G401 (cell line): ENCODE measurements at regions not wholly inside any gene's neighbourhood (a gene's known extent, or its start where the extent isn't known, plus 50 kb on each side); places are given as distances from the start of the nearest gene placed in this dataset.

Source experiments
- DNase-seq: peaks from one replicate; pipeline ENCODE4 v3.0.0-alpha.2; 2015; ENCODE audit warnings: low spot score
- in situ Hi-C: cut with HindIII; loops from 2 replicates; pipeline ENCODE4 v1.10.0; 2016; ENCODE audit warnings: low sequenced_read_pairs, mixed read lengths

DNA sequence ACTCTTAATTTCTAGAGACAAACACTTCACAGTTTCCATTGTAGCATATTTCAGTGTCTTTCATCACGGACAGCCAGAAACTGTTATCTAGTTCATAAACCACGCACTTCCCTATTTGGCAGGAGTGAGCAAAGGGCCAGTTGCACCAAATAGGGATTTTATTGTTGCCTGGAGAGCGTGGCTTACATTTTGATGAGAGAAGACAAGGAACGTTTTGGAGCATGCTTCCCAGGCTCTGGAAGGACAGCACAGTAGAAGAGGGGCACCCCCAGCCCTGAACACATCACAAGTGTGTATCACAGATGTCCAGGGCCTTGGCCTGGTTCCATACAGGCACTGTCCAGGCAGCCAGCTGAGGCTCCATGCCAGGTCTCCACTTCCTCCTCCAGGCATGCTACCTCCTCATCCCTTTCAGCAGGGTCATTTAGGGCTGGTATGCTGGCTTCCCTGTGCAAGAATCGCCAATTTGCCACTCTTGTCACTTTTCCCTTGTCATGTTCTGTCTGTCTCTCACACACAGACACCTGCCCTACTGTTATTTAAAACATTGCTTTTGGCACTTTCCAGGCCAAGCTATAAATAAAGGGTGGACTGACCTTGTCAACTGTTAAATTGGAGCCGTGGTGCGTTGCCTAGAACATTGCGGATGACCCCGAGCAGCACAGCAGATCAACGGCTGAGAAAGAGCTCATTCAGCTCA lies 235.0 kb upstream of the GMDS start:
- in situ Hi-C loops: no loop called here

DNA sequence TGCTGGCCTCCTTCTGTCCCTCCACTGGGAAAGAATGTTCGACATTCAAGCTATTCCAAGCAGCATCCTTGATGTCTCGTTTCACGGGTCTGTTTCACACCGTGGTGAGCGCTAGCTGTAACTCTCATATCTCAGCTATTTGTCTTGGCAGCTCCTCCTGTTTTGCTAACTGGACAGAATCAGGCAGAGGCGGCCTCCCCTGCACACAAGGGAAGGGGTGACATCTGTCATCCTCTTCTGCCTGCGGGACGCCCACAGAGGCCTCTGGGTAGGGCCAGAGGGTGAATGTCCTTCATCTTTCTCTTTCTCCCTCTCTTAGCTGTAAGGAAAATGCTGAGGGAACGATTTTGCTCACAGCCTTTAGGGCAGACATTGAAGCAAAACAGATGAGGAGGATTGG lies 232.8 kb upstream of the GMDS start:
- peak; percentile 6 for DNase-seq
- in situ Hi-C loops: no loop called here

More for the DNA sequence above, 235.0 kb upstream of the GMDS start:
- DNase-seq: peak; percentile 1

DNA sequence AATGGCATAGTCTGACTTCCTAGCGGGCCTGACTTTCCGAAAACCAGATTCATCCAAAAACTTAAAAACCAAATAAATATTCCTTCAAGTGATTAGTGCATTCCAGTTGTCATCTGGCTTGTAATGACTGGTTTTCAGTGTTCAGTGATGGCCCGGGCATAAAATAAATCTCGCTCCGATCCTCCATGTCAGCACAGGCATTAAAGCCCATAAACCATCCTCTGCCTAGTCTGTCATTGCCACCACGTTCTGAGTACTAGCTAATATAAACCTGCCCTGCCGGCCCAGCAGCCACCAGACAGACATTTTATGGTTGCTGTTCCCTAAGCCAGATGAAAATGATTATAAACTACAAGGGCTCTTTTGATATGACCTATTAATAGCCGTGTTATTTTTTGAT lies 232.3 kb upstream of the GMDS start:
- no peak for DNase-seq
- in situ Hi-C loops: no loop called here

DNA sequence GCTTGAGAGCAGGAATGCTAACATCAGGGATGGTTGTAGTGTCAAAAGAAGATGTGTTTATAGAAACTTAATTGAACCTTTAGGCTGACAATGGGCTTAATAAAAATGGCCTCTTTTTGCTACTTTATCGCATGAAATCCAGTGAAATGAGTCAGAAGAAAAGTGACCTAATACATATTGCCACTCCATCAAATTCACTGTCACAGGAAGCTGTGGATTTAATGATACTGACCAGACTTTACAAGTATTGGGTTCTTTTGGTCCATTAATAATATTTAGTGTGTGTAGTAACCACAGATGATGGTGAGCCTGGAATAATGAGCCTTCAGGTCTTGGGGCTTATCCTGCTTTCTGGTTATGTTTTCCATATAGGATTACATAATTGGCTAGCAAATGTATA lies 231.8 kb upstream of the GMDS start:
- in situ Hi-C loops: no loop called here

DNA sequence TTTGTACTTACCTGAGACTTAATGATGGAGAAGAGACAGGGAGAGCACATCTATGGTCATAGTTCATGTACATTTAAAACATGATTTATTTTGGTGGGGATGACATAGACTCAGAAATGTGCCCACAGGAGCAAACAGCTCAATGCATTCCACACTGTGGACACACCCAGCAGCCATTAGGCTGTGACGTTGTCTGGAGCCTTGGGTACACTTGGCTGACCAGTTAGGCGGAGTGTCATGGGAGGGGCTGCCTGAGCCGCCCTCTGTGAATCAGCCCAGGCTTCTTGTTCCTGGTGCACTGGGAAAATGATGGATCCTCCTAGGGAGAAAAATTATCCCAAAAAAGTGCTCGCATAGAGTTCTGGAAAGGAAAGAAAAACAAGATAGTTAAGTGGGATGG lies 231.0 kb upstream of the GMDS start:
- no peak for DNase-seq
- in situ Hi-C loops: no loop called here

More for the DNA sequence above, 231.8 kb upstream of the GMDS start:
- no peak for DNase-seq

DNA sequence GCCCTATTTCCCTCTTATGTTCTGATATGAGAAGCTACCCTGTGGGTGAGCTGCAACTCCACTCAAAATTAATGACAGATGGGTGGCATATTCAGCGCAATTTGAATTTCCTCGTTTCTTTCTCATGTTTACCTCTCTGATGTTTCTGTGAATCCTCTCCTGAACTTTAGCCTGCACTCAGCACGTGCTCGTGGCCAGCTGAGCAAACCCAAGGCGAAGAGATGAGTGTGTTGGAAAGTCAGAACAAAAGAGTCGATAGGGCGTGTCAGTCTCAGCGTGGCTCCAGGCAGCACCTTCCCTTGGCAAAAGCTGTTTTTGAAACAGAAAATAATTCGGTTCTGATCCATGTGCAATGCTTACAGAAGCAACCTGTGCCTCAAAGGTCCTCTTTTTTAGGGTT lies 226.1 kb upstream of the GMDS start:
- in situ Hi-C loops: no loop called here
- no peak for DNase-seq

DNA sequence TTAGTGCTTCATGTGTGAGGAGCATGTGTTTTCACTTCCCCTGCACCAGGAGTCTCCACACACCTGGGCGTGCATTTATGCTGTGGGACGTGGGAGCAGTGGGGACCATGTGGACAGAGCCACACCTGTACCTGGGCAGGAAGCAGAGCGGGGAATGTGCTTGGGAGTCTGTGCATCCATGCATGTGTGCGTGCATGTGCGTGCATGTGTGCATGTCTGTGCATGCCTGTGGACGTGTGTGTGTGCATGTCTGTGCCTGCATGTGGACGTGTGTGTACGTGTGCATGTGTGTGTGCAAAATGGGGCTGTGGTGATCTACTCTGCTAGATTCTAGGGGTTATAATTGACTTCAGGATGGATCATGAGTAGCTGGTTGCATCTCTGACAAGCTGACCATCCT lies 224.0 kb upstream of the GMDS start:
- DNase-seq: no peak
- in situ Hi-C loops: no loop called here

DNA sequence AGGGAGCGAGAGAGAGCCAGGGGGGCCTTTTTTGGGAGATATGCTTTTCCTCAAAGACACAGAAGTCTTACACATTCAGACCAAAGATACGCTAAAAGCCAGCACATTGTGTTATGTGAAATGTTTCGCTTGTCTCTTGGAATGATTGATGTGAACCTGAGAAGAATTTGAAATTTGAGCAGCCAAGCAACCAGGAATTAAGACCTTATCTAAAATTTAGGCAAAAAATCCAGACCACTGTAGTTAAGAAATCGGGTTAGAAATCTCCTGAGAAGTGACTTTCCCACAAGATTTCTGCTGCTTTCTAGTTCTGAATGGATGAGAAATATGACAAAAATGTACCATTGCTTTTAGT lies 223.2 kb upstream of the GMDS start:
- in situ Hi-C loops: no loop called here
- no peak for DNase-seq

- in situ Hi-C loops: no loop called here
- no peak for DNase-seq
These were observed 222.7 kb upstream of the GMDS start for GRCh38 chr6:2467929-2468600.

DNA sequence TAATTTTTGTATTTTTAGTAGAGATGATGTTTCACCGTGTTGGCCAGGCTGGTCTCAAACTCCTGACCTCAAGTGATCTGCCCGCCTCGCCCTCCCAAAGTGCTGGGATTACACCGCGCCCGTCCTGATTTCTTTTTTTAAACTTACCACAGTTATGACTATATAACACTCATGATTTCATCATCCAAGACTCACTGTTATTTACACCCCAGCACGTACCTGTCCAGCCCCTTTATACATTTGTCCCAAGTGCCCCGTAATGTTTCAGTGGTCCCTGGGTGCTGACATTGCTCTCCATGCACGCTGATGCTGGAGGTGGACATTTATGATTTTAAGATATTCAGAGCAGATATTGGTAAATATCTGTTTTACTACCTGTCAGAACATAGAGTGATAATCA lies 219.9 kb upstream of the GMDS start:
- no peak for DNase-seq
- in situ Hi-C loops: no loop called here

DNA sequence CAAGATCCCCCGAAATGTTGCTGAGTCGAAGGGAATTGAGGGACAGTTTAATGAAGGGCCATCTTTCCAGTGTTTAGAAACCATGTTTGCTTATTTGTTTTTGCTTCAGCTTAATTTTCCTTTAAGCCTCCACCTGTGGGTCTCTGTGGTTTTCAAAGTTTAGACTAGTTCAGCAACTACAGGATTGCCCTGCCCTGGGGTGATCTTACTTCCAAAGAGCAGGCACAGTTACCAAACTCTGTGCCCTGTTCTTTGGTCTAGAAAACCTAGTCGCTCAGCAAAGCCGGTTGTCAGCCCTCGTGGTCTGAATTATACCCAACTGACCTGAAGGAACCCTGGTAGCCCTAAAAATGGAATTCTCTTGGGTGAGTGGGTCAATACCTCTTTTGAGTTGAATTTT lies 219.2 kb upstream of the GMDS start:
- no peak for DNase-seq
- in situ Hi-C loops: no loop called here

GRCh38 chr6:2462831-2463230 lies 217.4 kb upstream of the GMDS start:
- in situ Hi-C loops: no loop called here
- DNase-seq: no peak

DNA sequence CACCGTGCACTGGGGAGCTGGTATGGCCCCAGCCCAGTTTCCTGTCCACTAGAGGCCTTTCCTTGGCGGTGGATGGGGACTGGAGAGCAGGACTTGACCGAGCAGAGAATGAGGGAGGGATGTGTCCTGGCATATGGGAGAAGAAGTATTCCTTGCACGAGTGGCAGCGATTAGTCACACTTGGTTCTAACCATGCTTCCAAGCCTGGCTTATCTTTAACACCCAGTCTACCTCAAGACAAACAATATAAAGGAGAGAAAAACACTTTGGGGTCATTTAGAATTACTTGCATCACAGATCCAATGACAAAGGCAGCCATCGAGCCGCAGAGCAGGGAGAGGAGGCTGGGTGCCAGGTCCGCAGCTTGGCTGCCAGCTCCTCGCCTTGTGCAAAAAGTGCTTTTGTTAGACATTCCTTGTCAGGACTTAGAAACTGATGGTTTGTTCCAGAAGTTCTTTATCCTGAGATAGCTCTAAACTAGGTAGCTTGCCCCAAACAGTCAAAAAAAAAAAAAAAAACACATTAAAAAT lies 214.9 kb upstream of the GMDS start:
- in situ Hi-C loops: no loop called here

GRCh38 chr6:2454180-2454579 lies 208.8 kb upstream of the GMDS start:
- in situ Hi-C loops: no loop called here
- DNase-seq: no peak

More for the DNA sequence above, 214.9 kb upstream of the GMDS start:
- DNase-seq: no peak

DNA sequence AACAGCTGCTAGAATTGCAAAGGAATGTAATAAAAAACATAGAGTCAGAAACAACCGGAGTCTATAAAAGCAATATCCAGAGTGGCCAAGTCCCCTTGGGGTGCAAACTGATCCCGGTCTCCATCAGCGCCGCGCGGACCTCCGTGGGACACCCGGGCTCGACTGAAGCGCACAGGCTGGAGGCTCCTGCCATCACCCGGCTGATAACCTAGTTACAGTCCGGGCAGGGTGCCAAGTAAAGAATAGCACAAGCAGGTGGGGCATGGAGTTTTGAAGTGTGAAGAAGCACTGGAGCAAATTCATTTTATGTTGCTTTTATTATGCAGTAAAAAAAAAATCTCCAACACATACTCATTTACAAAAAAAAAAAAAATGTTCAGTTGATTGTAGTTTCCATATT lies 205.1 kb upstream of the GMDS start:
- DNase-seq: peak; percentile 86
- in situ Hi-C loops: no loop called here

DNA sequence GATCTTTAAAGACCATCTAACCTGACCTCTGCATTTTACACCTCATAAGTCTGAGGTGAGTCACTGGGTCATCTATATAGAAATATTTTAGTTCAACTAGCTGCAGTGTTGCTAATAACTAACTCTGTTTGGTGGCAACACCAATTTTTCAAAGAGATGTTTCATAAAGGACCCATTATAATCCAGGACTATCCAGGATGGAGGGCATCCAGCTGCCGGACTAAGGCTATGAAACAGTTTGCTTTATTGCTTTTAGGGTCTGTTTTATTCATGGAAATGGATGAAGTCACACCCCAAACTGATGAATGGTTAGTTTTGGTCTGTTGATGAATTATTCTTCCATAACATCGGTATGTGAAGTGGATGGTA lies 204.2 kb upstream of the GMDS start:
- DNase-seq: no peak
- in situ Hi-C loops: no loop called here

DNA sequence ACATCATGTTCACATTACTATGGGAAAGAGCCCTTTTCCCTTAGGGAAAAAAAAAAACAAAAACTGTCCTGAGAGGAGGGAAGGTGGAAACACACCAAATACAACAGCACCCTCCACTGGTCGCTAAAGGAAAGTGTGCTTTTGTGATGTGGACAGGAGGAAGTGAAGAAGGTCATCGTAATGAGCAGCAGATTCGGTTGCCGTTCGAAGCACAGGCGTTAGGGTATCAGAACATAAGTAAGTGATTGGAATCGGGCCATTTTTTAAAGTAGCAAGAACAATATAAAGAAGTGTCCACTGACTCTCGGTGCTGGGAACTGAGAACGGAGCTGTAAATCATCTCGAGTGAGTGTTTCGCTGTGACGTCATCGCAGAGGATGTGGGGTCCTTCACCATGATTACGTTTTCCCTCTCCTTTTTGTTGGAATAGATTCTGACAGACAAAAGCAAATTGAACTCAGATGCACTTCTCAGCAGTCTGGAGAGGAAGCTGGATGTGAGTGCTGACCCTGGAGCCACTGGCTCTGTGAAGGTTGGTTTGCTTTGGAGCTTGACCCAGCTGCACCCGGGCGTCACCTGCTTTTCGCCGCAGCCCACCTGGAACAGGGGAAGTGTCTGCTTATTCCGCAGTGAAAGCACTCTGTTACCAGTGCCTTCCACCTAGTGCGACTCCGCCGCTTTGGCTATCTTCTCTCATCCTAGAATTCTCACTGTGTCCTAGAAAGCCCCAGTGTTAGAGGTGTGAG lies 203.6 kb upstream of the GMDS start:
- in situ Hi-C loops: no loop called here
- DNase-seq: peak; percentile 63

GRCh38 chr6:2447931-2448330 lies 202.5 kb upstream of the GMDS start:
- DNase-seq: peak; percentile 16
- in situ Hi-C loops: no loop called here

DNA sequence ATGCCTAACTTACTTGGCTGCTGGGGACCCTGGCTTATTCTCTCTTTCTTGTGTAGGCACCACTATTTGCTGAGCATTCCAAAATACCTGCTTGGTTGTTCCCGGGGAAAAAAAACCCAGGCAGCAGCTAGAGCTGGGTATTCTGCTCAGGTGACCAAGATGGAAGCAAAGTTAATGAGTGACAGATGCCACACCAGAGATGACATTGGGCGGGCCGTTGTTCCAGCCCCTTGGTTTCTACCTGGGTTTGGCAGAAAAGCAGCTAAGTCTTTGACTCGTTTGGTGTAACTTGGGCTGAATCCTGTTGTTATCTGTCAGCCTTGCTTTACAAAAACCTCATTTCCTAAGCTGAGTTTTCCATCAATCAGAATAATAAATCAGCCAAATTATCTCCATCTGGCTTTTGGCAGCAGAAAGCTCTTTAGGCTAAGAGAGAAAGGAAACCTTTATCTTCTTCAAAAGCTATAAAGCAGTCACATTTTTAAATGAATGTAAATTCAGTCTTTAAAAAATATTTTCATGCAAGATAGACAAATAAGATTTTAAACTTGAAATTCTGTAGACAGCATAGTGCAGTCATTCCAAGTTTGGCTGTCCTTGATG lies 202.0 kb upstream of the GMDS start:
- in situ Hi-C loops: no loop called here
- DNase-seq: peak; percentile 15
